Fibroblast of the aortic adventitia (primary cell): ENCODE measurements at regions not wholly inside any gene's neighbourhood (a gene's known extent, or its start where the extent isn't known, plus 50 kb on each side); places are given as distances from the start of the nearest gene placed in this dataset.

ENCODE experiments used
- DNase-seq: peaks from one replicate; pipeline ENCODE4 v3.0.0-alpha.2; 2010; ENCODE audit warnings: low read depth
- H3K4me3 ChIP-seq: 2 replicates; pipeline ENCODE4 v1.5.1; 2011; ENCODE audit warnings: low read depth, mild to moderate bottlenecking, control low read depth, low read length, moderate library complexity
- TF ChIP-seq, protein P1 (sequence below): IDR thresholded peaks from 2 replicates; pipeline ENCODE4 v1.5.1; 2011; ENCODE audit warnings: mild to moderate bottlenecking, low read length, control low read depth, inconsistent platforms; ENCODE audit not compliant: insufficient read depth

- no peak overlapping the region for H3K4me3 ChIP-seq
- no peak for DNase-seq
- TF ChIP-seq, protein P1, sequence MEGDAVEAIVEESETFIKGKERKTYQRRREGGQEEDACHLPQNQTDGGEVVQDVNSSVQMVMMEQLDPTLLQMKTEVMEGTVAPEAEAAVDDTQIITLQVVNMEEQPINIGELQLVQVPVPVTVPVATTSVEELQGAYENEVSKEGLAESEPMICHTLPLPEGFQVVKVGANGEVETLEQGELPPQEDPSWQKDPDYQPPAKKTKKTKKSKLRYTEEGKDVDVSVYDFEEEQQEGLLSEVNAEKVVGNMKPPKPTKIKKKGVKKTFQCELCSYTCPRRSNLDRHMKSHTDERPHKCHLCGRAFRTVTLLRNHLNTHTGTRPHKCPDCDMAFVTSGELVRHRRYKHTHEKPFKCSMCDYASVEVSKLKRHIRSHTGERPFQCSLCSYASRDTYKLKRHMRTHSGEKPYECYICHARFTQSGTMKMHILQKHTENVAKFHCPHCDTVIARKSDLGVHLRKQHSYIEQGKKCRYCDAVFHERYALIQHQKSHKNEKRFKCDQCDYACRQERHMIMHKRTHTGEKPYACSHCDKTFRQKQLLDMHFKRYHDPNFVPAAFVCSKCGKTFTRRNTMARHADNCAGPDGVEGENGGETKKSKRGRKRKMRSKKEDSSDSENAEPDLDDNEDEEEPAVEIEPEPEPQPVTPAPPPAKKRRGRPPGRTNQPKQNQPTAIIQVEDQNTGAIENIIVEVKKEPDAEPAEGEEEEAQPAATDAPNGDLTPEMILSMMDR, result no peak
Measured at GRCh38 chr2:184481865-184482264, 116.5 kb upstream of the ZNF804A start.

DNA sequence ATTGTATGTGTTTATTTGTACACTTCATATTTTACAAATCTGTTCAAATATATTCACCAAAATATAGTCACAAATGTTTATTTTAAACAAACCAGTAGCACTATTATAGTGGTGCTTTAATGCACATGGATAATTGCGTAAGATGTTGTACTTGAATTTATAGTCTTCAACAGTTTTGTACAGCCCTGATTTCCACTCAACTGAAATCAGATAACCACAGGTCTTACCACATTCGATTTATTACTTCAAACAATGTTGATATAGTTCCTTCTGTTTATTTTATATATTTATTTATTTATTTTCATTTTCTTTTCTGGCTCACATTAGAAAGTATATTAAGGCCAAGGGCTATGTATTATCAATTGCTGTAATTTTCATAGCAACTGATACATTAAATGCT lies 99.4 kb upstream of the ZNF804A start:
- no peak overlapping the region for H3K4me3 ChIP-seq
- TF ChIP-seq, protein P1, result no peak

DNA sequence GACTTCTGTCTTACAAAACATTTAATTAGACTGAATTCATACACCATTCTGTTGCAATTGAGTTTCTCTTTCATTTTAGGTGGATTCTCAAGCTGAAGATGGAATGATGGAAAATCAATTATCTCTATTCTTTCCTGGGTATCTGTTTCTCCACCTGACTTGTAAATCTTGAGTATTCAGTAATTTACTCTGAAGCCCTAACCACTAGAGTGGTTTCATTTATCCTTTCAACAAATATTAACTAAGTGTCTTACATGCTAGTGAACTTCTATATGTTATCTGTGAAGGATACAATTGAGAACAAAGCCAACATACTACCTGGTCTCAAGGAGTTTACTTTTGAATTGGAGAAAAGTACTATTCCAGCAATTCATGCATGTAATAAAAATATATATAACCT lies 94.1 kb upstream of the ZNF804A start:
- TF ChIP-seq, protein P1, result no peak
- DNase-seq, result no peak

More for the DNA sequence above, 99.4 kb upstream of the ZNF804A start:
- DNase-seq, result no peak

DNA sequence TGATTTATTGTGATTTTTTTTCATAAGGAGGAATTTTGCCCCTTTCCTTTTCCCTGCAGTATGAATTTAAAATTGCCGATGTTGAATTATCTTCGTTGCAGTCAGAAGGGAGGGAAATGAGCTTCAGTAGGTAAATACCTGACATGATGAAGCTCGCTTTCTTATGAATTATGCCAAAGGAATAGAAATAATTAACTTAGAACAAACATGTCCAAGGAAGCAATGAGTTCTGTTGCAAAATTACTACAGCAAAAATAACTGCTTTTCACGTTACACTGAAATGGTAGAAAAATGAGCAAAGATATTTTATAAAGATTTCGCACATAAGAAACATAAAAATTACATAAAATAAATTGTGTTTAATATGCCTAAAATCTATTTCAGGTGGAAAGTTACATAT lies 91.1 kb upstream of the ZNF804A start:
- no peak for DNase-seq
- TF ChIP-seq, protein P1, result no peak
- H3K4me3 ChIP-seq, result no peak overlapping the region

More for the DNA sequence above, 94.1 kb upstream of the ZNF804A start:
- no peak overlapping the region for H3K4me3 ChIP-seq

DNA sequence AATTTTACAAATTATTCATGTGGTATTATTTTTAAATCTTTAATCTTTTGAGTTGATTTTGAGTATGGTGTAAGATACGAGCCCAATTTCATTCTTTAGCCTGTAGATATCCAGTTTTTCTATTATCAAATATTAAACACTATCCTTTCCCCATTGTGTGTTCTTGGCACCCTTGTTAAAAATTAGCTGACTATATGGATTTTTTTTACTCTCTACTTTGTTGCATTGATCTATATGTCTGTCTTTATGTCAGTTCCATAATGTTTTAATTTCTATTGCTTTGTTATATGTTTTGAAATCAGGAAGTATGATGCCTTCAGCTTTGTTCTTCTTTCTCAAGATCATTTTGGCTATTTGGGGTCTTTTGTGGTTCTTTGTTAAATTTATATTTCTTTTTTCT lies 80.9 kb upstream of the ZNF804A start:
- no peak for DNase-seq
- TF ChIP-seq, protein P1, result no peak
- H3K4me3 ChIP-seq, result no peak overlapping the region

DNA sequence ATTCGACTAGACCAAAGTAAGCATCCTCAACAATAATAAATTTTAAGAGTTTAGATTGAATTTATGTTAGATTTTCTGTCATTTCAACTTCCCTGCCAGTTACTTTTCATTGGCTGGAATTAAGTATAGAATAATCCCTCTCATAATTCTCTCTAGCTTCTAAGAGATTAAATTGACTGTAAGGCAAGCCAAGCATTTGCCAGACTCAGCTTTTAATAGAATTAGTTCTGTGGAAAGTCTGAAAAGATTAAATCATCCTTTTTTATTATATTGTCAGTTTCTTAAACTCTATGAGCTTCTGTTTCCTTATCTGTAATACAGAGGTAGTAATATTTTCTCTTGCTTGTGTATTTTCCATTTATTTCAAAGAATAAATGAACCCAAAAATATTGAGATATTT lies 77.9 kb upstream of the ZNF804A start:
- no peak for DNase-seq
- TF ChIP-seq, protein P1, result no peak
- H3K4me3 ChIP-seq, result no peak overlapping the region

GRCh38 chr2:184523732-184524131 lies 74.6 kb upstream of the ZNF804A start:
- DNase-seq, result no peak
- TF ChIP-seq, protein P1, result no peak
- no peak overlapping the region for H3K4me3 ChIP-seq
